Esophagus squamous epithelium (tissue), 4 donors: ENCODE measurements at regions not wholly inside any gene's neighbourhood (a gene's known extent, or its start where the extent isn't known, plus 50 kb on each side); places are given as distances from the start of the nearest gene placed in this dataset.

Experiments
- POLR2A ChIP-seq, 4 donors: fragments of 450-650 bp; IDR thresholded peaks; one replicate each; pipeline ENCODE4 v1.6.1; 2017; ENCODE audit warnings: antibody characterized with exemption in 4 of 4, mild to moderate bottlenecking in 4 of 4, moderate library complexity in 3 of 4
- TF ChIP-seq, protein P1 (sequence below), 6 experiments: fragments of 450-650 bp in 4 of 6; fragments of 200-600 bp in 2 of 6; sonication (generic) in 2 of 6; IDR thresholded peaks; one replicate each; pipeline ENCODE4 v1.5.1; 2016 to 2019; ENCODE audit warnings: antibody characterized with exemption in 6 of 6, mild to moderate bottlenecking in 4 of 6, moderate library complexity in 4 of 6

GRCh38 chr2:193156480-193156879 is 961.7 kb upstream of the TMEFF2 start:
- TF ChIP-seq, protein P1, sequence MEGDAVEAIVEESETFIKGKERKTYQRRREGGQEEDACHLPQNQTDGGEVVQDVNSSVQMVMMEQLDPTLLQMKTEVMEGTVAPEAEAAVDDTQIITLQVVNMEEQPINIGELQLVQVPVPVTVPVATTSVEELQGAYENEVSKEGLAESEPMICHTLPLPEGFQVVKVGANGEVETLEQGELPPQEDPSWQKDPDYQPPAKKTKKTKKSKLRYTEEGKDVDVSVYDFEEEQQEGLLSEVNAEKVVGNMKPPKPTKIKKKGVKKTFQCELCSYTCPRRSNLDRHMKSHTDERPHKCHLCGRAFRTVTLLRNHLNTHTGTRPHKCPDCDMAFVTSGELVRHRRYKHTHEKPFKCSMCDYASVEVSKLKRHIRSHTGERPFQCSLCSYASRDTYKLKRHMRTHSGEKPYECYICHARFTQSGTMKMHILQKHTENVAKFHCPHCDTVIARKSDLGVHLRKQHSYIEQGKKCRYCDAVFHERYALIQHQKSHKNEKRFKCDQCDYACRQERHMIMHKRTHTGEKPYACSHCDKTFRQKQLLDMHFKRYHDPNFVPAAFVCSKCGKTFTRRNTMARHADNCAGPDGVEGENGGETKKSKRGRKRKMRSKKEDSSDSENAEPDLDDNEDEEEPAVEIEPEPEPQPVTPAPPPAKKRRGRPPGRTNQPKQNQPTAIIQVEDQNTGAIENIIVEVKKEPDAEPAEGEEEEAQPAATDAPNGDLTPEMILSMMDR (IDR thresholded peaks at IDR 0.05): no peak
- TF ChIP-seq POLR2A (IDR thresholded peaks at IDR 0.05): no peak
